SK-N-MC (cell line): ENCODE measurements at regions not wholly inside any gene's neighbourhood (a gene's known extent, or its start where the extent isn't known, plus 50 kb on each side); places are given as distances from the start of the nearest gene placed in this dataset.
A peak's percentile ranks its signal among the peaks of the same experiment; 100 is the strongest.
"Not testable (repeated sequence)": the region's sequence is repeated elsewhere in the genome, so short reads cannot be mapped to it uniquely, and the experiment has no call there.

ENCODE experiments used
- DNase-seq: peaks from one replicate; pipeline ENCODE4 v3.0.0-alpha.2; 2011; ENCODE audit warnings: low read depth, low spot score
- H3K27ac ChIP-seq: fragments of 200-600 bp; sonication (generic); 2 replicates; pipeline ENCODE4 v1.5.1; 2016; ENCODE audit warnings: mixed run types
- H3K36me3 ChIP-seq: fragments of 200-600 bp; sonication (generic); 2 replicates; pipeline ENCODE4 v1.6.1; 2017; ENCODE audit warnings: antibody characterized with exemption, low read length, mixed read lengths; ENCODE audit not compliant: insufficient read depth
- H3K4me3 ChIP-seq: fragments of 200-600 bp; sonication (generic); 2 replicates; pipeline ENCODE4 v1.5.1; 2016
- H3K9ac ChIP-seq: fragments of 200-600 bp; sonication (generic); 2 replicates; pipeline ENCODE4 v1.8.0; 2017; ENCODE audit warnings: mixed run types, mixed read lengths; ENCODE audit not compliant: insufficient read length
- H3K9me3 ChIP-seq: fragments of 200-600 bp; sonication (generic); 2 replicates; pipeline ENCODE4 v1.6.1; 2017; ENCODE audit warnings: low read depth, mild to moderate bottlenecking, antibody characterized with exemption, low read length, moderate library complexity, mixed read lengths
- EZH2 ChIP-seq: fragments of 200-600 bp; sonication (generic); IDR thresholded peaks from one replicate; pipeline ENCODE4 v1.6.1; 2017; ENCODE audit warnings: antibody characterized with exemption
- FOXP2 ChIP-seq: optimal IDR thresholded peaks from 2 replicates; pipeline ENCODE3; 2011; ENCODE audit warnings: mild to moderate bottlenecking, moderate library complexity; ENCODE audit not compliant: insufficient read depth; ENCODE audit errors: extremely low read length, control extremely low read depth
- POLR2AphosphoS5 ChIP-seq: IDR thresholded peaks from 2 replicates; pipeline ENCODE4 v1.6.1; 2012; ENCODE audit warnings: mild to moderate bottlenecking, low read depth, low read length, borderline replicate concordance

DNA sequence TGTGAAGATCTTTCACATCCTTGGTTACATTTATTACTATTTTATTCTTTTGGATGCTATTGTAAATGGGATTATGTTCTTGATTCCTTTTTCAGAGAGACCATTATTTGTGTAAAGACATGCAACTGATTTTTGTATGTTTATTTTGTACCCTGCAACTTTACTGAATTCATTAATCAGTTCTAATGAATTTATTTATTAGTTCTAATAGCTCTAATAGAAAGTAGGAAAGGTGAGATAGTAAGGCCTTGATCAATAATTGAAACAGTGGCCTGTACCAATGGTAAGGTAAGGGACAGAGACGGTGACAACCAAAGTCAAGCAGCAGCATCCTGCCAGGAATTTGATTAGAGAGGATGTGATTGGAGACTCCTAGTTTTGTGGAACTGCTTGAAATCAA lies 224.1 kb downstream of the PHLDA1 start:
- no peaks in the 10 kb centered on the region for H3K36me3 ChIP-seq
- no peak overlapping the region for H3K27ac ChIP-seq
- no peak for DNase-seq
- H3K4me3 ChIP-seq: no peak overlapping the region
- TF ChIP-seq POLR2AphosphoS5 (no peak), EZH2 (no peak), FOXP2 (no peak)
- H3K9me3 ChIP-seq: no peaks in the 10 kb centered on the region
- no peak overlapping the region for H3K9ac ChIP-seq

DNA sequence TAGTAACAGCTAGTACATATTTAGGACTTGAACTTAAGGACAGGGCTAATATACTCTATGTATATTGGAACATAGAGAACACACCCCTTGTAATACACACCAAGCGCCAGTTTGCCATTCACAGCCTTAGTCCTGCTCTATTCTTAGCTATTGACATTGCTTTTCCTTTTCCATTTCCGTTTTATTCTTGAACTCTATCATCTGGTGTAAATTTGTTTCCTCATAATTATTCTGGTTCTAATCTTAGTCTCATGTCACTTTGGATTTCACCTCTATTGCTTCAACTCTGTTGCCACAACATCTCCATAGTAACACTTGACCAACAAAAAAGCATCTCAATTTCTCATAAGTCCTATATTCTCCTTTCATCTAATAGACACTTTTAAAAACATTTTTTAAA lies 225.7 kb downstream of the PHLDA1 start:
- no peaks in the 10 kb centered on the region for H3K36me3 ChIP-seq
- no peak overlapping the region for H3K9ac ChIP-seq
- H3K4me3 ChIP-seq: no peak overlapping the region
- DNase-seq: no peak
- TF ChIP-seq POLR2AphosphoS5 (no peak), EZH2 (no peak), FOXP2 (no peak)
- H3K9me3 ChIP-seq: no peaks in the 10 kb centered on the region
- H3K27ac ChIP-seq: no peak overlapping the region

DNA sequence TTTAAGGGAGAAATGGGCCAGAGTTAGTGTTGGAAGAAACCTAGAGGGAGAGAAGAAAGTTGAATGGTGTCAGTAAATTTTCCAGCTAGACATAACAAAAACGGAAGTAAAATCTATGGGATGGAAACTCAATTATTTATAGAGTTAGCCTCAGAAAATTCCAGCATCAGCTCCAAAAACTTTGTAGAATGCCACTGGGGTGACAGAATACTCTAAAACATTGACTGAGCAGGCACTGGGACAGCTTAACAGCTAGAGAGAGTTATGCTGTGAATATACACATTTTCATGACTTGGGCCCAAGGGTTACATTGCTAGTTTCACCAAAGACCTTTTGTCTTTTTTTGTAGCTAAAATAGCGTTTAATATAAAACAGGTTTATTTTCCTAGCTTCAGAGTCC lies 226.3 kb downstream of the PHLDA1 start:
- H3K9ac ChIP-seq: no peak overlapping the region
- H3K36me3 ChIP-seq: no peaks in the 10 kb centered on the region
- no peak overlapping the region for H3K4me3 ChIP-seq
- no peaks in the 10 kb centered on the region for H3K9me3 ChIP-seq
- H3K27ac ChIP-seq: no peak overlapping the region
- no peak for DNase-seq
- no peak for TF ChIP-seq POLR2AphosphoS5
- no peak for TF ChIP-seq EZH2
- TF ChIP-seq FOXP2: no peak

DNA sequence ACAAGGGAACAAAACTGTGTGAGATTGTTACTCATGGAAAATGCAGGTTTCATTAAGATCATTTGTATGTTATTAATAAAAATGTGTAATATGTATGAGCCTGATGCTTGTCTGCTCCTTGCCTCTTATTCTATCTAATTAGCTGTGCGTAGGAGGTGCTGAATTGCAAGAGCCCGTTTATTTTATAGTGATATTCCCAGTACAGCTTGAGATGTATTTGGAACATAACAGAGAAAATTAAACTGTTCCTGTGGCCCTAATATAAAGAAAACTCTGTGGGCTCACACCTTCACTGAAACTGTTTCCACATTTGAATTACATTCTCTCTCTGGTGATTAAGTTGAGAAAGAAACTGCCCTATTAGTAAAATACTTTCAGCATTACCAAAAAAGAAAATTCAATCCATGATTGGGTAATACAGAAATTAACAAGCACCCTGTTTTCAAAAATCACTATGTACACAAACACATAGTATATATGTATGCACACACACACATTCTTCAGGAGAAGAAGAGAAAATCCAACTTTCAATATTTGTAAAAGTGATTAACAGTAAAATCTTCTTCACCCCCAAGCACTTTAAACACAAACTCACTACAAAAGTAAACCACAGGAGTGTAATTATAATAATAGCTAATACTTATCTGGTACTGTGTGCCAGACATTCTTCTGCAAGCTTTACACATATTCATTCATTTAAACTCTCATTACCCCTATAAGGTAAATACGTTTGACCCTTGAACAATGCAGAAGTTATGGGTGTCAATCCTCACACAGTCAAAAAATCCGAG lies 233.2 kb downstream of the PHLDA1 start:
- H3K9me3 ChIP-seq: no peaks in the 10 kb centered on the region
- no peaks in the 10 kb centered on the region for H3K36me3 ChIP-seq
- no peak overlapping the region for H3K9ac ChIP-seq
- H3K27ac ChIP-seq: no peak overlapping the region
- DNase-seq: no peak
- H3K4me3 ChIP-seq: no peak overlapping the region
- TF ChIP-seq POLR2AphosphoS5 (no peak), FOXP2 (no peak), EZH2 (no peak)

DNA sequence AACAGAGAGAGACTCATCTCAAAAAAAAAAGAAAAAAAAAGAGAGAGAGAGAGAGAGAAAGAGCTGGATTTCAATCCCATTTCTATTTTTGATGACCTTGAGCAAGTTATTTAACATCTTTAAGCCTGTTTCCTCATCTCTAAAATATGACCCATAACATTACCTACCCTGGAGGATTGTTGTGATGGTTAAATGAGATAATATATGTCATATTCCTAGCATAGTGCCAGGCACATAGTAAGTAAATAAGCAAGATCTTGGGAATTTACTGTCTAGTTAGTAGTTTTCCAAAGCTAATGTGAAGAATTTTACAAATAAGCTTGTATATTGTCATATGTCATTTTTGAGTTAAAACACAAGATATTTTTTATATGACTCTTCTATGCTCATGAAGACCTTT lies 236.5 kb downstream of the PHLDA1 start:
- Histone ChIP-seq H3K36me3 (no peaks in the 10 kb centered on the region), H3K27ac (no peak overlapping the region), H3K4me3 (no peak overlapping the region), H3K9me3 (no peaks in the 10 kb centered on the region), H3K9ac (no peak overlapping the region)
- DNase-seq: no peak
- no peak for TF ChIP-seq FOXP2
- TF ChIP-seq EZH2: no peak
- TF ChIP-seq POLR2AphosphoS5: no peak

DNA sequence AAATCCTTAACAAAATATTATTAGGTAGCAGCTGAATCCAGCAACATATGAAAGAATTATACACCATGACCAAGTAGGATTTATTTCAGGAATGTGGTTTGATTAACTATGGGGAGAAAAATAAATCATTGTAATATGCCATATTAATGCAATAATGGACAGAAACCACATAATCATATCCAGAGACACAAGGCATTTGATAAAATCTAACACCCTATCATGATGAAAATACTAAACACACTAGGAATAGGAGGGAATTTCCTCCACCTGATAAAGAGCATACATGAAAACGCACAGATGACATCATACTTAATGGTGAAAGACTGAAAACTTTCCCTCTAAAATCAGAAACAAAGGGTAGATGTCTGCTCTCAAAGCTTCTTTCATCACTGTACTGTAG lies 238.9 kb downstream of the PHLDA1 start:
- H3K27ac ChIP-seq: peak overlapping the region; percentile 40; the same call in 1 of the 2 replicates
- H3K36me3 ChIP-seq: no peaks in the 10 kb centered on the region
- H3K9me3 ChIP-seq: no peaks in the 10 kb centered on the region
- TF ChIP-seq POLR2AphosphoS5 (peak; percentile 48; the same call in 1 of the 2 replicates), FOXP2 (no peak), EZH2 (no peak)
- H3K4me3 ChIP-seq: peak overlapping the region; percentile 7; the same call in 1 of the 2 replicates
- no peak overlapping the region for H3K9ac ChIP-seq
- peak; percentile 53 for DNase-seq

DNA sequence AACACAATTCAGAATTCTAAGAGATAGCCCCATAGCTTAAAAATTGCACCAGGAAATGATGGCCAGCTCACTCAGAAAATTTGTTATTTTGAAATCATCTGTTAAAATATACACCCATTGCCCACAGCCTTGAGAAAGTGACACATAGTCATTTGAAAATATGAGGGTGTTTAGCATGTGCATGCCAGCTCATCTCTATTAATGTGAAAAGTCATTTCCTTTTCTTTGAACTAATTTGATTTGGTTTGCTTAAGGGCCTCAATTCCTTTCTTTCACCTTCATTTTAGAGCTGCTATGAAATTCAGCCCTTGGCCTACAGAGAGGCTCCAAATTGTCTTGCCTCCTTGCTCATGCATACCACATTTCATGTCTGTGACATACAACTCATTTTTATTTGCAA lies 241.4 kb downstream of the PHLDA1 start:
- TF ChIP-seq EZH2: no peak
- no peak for TF ChIP-seq POLR2AphosphoS5
- no peak for TF ChIP-seq FOXP2
- no peak overlapping the region for H3K9ac ChIP-seq
- no peak overlapping the region for H3K4me3 ChIP-seq
- H3K36me3 ChIP-seq: no peaks in the 10 kb centered on the region
- no peaks in the 10 kb centered on the region for H3K9me3 ChIP-seq
- no peak for DNase-seq
- H3K27ac ChIP-seq: no peak overlapping the region

DNA sequence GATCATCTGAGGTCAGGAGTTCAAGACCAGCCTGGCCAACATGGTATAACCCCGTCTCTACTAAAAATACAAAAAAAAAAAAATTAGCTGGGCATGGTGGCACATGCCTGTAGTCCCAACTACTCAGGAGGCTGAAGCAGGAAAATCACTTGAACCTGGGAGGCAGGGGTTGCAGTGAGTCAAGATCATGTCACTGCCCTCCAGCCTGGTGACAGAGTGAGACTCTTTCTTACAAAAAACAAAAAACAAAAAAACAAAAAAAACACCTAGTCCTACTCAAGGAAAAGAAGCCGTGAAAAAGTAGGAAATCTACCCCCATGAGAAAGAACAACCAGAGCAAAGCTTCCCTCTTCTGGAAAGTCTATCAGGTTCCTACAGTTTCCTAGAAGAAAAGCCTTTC lies 244.4 kb downstream of the PHLDA1 start:
- H3K36me3 ChIP-seq, H3K9ac ChIP-seq, DNase-seq, H3K27ac ChIP-seq, H3K9me3 ChIP-seq, H3K4me3 ChIP-seq: not testable (repeated sequence)

DNA sequence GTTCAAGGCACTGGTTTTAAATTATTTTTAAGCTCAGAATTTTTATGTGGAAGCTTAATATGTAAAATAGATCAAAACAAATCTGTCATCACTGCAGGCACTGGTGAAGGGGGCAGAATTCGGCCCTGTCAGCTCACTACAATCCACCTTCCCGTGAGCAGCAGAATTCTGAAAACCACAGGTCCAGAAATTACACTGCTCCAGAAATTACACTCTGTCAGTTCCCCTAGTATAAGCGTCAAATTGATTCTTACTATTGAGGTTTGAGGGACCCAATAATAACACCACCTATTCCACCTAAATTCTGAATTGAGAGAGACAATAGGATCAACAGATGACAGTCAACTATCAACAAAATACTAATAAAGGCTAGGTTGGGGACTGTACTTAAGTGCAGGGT lies 245.5 kb downstream of the PHLDA1 start:
- Histone ChIP-seq H3K9me3 (no peaks in the 10 kb centered on the region), H3K4me3 (no peak overlapping the region), H3K9ac (no peak overlapping the region), H3K27ac (no peak overlapping the region), H3K36me3 (no peaks in the 10 kb centered on the region)
- no peak for DNase-seq
- TF ChIP-seq EZH2: no peak
